ENCODE measurements at regions not wholly inside any gene's neighbourhood (a gene's known extent, or its start where the extent isn't known, plus 50 kb on each side); places are given as distances from the start of the nearest gene placed in this dataset.

DNA sequence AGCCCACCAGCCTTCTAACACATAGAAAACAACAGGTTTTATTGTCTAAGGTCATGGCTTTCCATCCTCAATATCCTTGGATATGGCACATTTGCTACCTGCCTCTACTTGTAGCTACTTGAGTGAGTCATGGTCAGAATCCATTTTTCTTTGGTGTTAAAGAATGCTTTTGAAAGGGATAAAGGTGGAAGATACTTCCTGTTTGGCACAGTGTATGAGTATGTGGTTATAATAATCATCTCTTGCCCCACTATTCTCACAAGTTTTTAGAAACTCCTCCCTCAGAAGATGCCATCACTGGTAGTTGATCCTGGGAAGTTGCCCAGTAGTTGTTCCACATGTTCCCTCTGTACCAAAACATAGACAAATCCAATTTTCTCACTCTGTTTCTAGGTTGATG lies 508.6 kb upstream of the IL12A start:
- Histone ChIP-seq H3K27ac (ENCODE audit: low read length) (no peak overlapping the region), H4K20me1 (ENCODE audit: insufficient read depth) (no peaks in the 10 kb centered on the region), H3K9me2 (ENCODE audit: insufficient read depth, low read length) (no peaks in the 10 kb centered on the region), H3K4me2 (ENCODE audit: low read length) (no peak overlapping the region), H3K27me3 (ENCODE audit: insufficient read depth, low read depth, low read length) (no peaks in the 10 kb centered on the region), H3F3A (ENCODE audit: insufficient read depth, low read length, poor library complexity, severe bottlenecking) (no peaks in the 10 kb centered on the region), H3K9ac (ENCODE audit: low read length) (no peak overlapping the region), H3K36me3 (ENCODE audit: insufficient read depth, low read length) (no peaks in the 10 kb centered on the region), H3K9me3 (ENCODE audit: low read length) (no peaks in the 10 kb centered on the region), H2AFZ (ENCODE audit: low read depth, low read length) (no peak overlapping the region), H3K79me2 (replicated peaks; ENCODE audit: insufficient read depth, low read length) (no peaks in the 10 kb centered on the region), H3K4me3 (ENCODE audit: low read length) (no peak overlapping the region)
- no peak for TF ChIP-seq TAF1 (IDR thresholded peaks at IDR 0.05; ENCODE audit: low read depth)
- no peak for TF ChIP-seq MXI1 (conservative IDR thresholded peaks at IDR 0.05; ENCODE audit: poor library complexity, severe bottlenecking)
- TF ChIP-seq EZH2 (IDR thresholded peaks at IDR 0.05; ENCODE audit: borderline replicate concordance, insufficient read depth, low read length, poor library complexity, severe bottlenecking) = no peak

- no peak overlapping the region for H3K4me3 ChIP-seq (ENCODE audit: low read length)
- no peak overlapping the region for H3K9ac ChIP-seq (ENCODE audit: low read length)
- H3F3A ChIP-seq (ENCODE audit: insufficient read depth, low read length, poor library complexity, severe bottlenecking) = no peaks in the 10 kb centered on the region
- H3K9me2 ChIP-seq (ENCODE audit: insufficient read depth, low read length) = no peaks in the 10 kb centered on the region
- no peaks in the 10 kb centered on the region for H3K79me2 ChIP-seq (replicated peaks; ENCODE audit: insufficient read depth, low read length)
- no peak overlapping the region for H2AFZ ChIP-seq (ENCODE audit: low read depth, low read length)
- no peaks in the 10 kb centered on the region for H3K36me3 ChIP-seq (ENCODE audit: insufficient read depth, low read length)
- no peaks in the 10 kb centered on the region for H4K20me1 ChIP-seq (ENCODE audit: insufficient read depth)
- no peaks in the 10 kb centered on the region for H3K9me3 ChIP-seq (ENCODE audit: low read length)
- H3K4me2 ChIP-seq (ENCODE audit: low read length) = no peak overlapping the region
- no peak overlapping the region for H3K27ac ChIP-seq (ENCODE audit: low read length)
- H3K27me3 ChIP-seq (ENCODE audit: insufficient read depth, low read depth, low read length) = no peaks in the 10 kb centered on the region
- TF ChIP-seq TAF1 (IDR thresholded peaks at IDR 0.05; ENCODE audit: low read depth) (no peak), POLR2AphosphoS5 (IDR thresholded peaks at IDR 0.05) (no peak), RAD21 (conservative IDR thresholded peaks at IDR 0.05) (no peak), MXI1 (conservative IDR thresholded peaks at IDR 0.05; ENCODE audit: poor library complexity, severe bottlenecking) (no peak), SMC3 (conservative IDR thresholded peaks at IDR 0.05; ENCODE audit: poor library complexity) (no peak), EZH2 (IDR thresholded peaks at IDR 0.05; ENCODE audit: borderline replicate concordance, insufficient read depth, low read length, poor library complexity, severe bottlenecking) (no peak), EP300 (conservative IDR thresholded peaks at IDR 0.05; ENCODE audit: poor library complexity, severe bottlenecking) (no peak)
- TF ChIP-seq, protein P1, sequence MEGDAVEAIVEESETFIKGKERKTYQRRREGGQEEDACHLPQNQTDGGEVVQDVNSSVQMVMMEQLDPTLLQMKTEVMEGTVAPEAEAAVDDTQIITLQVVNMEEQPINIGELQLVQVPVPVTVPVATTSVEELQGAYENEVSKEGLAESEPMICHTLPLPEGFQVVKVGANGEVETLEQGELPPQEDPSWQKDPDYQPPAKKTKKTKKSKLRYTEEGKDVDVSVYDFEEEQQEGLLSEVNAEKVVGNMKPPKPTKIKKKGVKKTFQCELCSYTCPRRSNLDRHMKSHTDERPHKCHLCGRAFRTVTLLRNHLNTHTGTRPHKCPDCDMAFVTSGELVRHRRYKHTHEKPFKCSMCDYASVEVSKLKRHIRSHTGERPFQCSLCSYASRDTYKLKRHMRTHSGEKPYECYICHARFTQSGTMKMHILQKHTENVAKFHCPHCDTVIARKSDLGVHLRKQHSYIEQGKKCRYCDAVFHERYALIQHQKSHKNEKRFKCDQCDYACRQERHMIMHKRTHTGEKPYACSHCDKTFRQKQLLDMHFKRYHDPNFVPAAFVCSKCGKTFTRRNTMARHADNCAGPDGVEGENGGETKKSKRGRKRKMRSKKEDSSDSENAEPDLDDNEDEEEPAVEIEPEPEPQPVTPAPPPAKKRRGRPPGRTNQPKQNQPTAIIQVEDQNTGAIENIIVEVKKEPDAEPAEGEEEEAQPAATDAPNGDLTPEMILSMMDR (IDR thresholded peaks at IDR 0.05; ENCODE audit: poor library complexity, severe bottlenecking) = no peak
- TF ChIP-seq, protein P2, sequence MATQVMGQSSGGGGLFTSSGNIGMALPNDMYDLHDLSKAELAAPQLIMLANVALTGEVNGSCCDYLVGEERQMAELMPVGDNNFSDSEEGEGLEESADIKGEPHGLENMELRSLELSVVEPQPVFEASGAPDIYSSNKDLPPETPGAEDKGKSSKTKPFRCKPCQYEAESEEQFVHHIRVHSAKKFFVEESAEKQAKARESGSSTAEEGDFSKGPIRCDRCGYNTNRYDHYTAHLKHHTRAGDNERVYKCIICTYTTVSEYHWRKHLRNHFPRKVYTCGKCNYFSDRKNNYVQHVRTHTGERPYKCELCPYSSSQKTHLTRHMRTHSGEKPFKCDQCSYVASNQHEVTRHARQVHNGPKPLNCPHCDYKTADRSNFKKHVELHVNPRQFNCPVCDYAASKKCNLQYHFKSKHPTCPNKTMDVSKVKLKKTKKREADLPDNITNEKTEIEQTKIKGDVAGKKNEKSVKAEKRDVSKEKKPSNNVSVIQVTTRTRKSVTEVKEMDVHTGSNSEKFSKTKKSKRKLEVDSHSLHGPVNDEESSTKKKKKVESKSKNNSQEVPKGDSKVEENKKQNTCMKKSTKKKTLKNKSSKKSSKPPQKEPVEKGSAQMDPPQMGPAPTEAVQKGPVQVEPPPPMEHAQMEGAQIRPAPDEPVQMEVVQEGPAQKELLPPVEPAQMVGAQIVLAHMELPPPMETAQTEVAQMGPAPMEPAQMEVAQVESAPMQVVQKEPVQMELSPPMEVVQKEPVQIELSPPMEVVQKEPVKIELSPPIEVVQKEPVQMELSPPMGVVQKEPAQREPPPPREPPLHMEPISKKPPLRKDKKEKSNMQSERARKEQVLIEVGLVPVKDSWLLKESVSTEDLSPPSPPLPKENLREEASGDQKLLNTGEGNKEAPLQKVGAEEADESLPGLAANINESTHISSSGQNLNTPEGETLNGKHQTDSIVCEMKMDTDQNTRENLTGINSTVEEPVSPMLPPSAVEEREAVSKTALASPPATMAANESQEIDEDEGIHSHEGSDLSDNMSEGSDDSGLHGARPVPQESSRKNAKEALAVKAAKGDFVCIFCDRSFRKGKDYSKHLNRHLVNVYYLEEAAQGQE (IDR thresholded peaks at IDR 0.05; ENCODE audit: borderline replicate concordance) = no peak
Measured at GRCh38 chr3:159482241-159482993, 506.2 kb upstream of the IL12A start.

Data from neural cell (in vitro differentiated cells).